M059J (cell line): ENCODE measurements at regions not wholly inside any gene's neighbourhood (a gene's known extent, or its start where the extent isn't known, plus 50 kb on each side); places are given as distances from the start of the nearest gene placed in this dataset.

Experiments
- DNase-seq: peaks from one replicate; pipeline ENCODE4 v3.0.0-alpha.2; 2012; ENCODE audit warnings: low read depth

DNA sequence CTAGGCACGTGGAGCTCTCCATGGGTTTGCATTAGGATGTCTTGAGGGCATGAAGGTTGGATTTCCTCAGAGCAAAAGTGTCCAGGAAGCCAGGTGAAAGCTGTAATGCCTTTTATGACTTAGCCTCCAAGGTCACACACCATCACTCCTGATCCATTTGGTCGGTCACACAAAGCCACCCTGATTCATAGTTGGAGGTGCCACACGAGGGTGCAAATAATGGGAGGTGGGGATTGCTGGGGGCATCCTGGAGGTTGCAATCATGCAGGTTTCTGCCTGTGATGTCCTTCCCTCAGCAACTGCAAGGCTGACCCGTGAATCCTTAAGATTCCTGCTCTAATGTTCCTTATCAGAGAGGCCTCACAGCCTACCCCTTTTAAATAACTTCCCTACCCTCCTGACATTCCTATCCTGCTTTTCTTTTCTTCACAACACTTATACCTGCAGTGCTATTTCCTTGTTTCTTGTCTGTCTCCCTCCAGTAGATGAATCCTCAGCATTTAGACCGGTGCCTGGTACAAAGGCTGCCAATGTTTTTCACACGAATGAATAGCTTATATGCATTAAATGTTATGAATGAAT lies 97.1 kb downstream of the LIPG start:
- no peak for DNase-seq

DNA sequence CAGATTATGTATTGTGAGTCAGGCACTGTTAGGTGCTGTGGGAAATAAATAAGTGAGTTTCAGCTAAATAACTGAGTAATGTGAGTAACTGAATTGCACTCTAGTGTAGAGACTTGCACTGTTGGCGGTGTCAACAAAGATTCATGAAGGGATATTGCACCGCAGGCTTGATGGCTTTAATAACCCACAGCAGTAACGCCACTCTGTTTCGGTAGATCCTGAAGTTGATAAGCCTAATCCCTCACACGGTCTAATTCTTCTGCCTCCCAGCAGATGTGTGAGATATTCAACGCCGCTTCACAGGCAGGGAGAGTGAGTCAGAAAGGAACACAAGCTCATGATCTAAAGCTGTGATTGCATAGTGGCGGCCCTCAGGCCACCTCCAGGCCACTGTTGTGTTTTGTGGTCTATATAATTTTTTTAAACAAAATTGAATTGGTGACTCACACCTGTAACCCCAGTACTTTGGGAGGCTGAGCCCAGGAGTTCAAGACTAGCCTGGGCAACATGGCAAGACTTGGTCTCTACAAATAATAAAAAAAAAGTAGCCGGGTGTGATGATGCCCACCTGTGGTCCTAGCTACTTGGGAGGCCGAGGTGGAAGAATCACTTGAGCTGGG lies 94.3 kb downstream of the LIPG start:
- peak; percentile 100 for DNase-seq

DNA sequence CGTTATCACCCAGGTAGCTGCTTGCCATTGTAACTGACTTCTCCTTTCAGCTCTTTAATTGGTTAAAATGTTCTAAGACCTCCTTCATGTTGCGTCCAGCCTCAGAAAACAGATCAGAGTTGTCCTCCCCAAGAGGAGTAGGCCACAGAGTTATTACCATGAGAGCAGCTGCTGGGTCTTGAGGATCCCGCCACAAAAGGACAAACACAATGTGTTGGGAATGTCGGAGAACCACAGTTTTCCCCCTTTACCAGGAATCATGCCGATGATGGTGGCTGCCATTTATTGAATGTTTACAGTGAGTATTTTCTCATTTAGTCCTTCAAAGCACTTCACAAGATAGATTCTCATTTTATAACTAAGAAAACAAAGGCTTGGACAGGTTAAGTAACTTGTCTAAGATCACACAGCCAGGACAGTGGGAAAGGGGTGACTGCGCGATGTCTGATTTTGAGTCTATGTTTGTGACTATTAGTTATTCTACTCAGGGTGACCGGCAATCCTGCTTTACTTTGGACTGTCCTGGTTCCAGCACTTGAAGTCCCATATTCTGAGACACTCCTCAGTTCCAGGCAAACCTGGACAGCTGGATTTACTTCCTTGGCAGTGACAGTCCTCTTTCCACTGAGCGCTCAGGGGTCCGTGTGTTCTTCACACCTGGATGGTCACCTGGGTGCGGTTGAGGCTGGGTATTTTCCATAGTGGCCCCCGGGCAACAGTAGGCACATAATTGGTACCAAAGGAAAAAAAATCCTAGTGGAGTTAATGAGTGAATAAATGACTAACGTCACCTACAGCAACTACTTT lies 93.6 kb downstream of the LIPG start:
- DNase-seq: no peak

DNA sequence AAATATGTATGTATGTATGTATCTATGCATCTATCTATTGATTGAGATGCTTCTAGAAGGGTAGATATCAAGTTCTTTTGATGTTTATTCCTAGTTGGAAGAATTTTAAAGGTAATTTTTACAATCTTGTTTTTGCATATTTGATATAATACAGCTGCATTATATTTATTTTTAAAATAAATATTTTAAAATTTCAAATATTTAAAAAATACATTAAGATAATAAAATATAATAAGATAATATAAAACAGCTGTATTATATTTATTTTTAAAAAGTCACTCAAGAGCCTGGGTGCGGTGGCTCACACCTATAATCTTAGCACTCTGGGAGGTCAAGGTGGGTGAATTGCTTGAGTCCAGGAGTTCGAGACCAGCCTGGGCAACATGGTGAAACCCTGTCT lies 92.5 kb downstream of the LIPG start:
- no peak for DNase-seq

DNA sequence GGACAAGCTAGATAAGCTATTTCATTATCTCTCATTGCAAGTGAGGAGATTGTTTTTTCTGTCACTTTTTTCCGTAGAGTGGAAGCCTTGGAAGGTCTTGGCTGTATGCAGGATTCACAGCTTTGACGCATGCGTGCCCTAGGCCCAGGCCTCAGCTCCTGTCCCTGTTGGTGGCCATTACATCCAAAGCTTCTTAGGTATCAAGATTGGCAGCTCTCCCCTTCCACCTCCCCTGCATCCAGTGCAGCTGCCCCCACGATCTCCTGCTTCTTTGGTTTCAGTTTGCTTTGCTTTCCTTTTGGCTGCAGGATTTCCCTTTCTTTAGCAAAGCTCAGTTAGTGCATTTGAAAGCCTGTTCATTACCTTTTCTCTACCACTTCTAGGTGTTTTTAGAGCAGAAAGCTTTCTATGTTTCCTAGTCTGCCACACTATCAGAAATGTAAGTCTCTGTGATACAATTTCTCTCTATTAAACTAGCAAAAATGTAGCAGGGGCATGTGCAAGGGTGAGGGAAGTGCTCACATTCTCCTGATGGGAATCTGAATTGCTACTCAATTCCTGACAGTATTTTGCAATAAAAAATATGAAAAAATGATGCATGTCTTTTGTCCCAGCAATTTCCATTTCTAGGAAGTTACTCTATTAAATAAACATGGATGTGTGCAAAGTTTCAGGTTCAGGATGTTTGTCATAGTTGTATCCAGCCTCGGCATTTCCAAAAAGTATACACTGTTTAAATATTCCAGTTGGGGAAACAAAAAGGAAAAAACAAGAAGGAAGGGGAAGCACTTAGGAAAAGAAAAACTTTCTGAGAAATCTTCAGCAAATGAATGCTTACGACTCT lies 91.2 kb downstream of the LIPG start:
- no peak for DNase-seq

DNA sequence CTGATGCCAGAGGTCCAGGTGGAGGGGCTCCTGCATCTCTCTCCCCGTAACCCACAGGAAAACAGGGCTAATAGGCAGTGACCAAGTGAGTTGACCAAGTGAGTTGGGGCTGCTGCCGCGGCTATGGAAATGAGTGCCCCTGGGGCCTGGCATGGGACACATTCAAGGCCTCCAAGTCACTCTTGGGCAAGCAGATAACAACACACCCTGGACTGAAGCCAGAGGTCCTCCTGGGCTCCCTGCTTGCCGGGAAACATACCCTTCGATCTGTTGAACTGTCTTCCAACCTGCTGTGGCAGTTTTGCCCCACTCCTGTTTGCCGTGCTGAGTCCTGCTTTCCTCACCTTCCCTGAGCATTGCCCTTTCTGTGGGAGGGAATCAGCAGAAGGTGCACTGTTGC lies 89.2 kb downstream of the LIPG start:
- no peak for DNase-seq

DNA sequence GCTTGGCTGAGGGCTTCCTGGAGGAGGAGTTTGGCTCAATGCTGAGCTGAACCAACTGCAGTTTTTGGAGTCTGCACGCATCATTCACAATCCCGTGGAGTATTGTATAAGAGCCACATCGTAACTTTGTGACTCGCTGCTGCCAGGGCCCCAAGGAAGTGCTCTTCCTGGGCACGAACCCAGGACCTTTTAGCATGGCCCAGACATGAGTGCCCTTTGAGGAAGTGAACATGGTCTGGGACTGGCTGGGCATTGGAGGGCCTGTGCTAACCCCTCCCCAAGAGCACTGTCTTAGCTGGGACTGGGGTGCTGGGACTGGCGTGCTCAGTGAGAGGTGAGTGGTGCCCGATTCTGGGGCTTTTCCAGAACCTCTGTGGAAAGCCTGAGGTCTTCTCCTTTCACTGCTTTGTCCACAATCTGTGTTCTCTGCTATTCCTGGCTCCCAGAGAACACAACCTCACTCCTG lies 88.6 kb downstream of the LIPG start:
- DNase-seq: peak; percentile 66

DNA sequence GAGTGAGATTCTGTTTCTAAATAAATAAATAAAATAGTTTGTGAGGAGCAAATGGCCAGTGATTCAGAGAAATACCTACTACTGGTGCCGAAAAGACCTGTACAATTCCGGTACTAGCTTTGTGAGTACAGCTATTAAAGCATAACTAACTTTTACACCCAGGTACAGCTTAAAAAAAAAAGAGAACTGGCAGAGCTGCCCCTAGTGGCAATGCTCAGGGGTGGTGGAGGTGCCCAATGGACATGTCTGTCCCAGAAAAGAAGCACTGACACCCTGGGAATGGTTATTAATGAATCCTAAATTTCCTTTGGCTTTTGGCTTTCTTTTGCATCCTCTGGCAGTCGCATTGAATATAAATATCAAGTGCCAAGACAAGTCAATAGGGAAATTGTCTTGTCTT lies 87.0 kb downstream of the LIPG start:
- DNase-seq: no peak
